KMS-11 (cell line): ENCODE measurements at regions not wholly inside any gene's neighbourhood (a gene's known extent, or its start where the extent isn't known, plus 50 kb on each side); places are given as distances from the start of the nearest gene placed in this dataset.

ENCODE experiments used
- H2AFZ ChIP-seq: fragments of 200-600 bp; sonication (generic); 2 replicates; pipeline ENCODE4 v1.6.1; 2016; ENCODE audit warnings: antibody characterized with exemption, mixed run types, low read depth
- H3K27ac ChIP-seq: fragments of 200-600 bp; sonication (generic); 2 replicates; pipeline ENCODE4 v1.6.1; 2016; ENCODE audit warnings: mild to moderate bottlenecking, mixed run types
- H3K27me3 ChIP-seq: fragments of 200-600 bp; sonication (generic); 2 replicates; pipeline ENCODE4 v1.6.1; 2017; ENCODE audit warnings: mild to moderate bottlenecking, low read depth, mixed run types, moderate library complexity; ENCODE audit not compliant: insufficient read depth
- H3K36me3 ChIP-seq: fragments of 200-600 bp; sonication (generic); 2 replicates; pipeline ENCODE4 v1.6.1; 2017; ENCODE audit warnings: mild to moderate bottlenecking, mixed run types; ENCODE audit not compliant: insufficient read depth
- H3K4me1 ChIP-seq: fragments of 200-600 bp; sonication (generic); 2 replicates; pipeline ENCODE4 v1.6.1; 2016; ENCODE audit warnings: mild to moderate bottlenecking, low read depth, mixed run types; ENCODE audit not compliant: poor library complexity, severe bottlenecking
- H3K4me2 ChIP-seq: fragments of 200-600 bp; sonication (generic); 2 replicates; pipeline ENCODE4 v1.7.0; 2016; ENCODE audit warnings: mild to moderate bottlenecking, mixed run types
- H3K4me3 ChIP-seq: fragments of 200-600 bp; sonication (generic); IDR thresholded peaks from 2 replicates; pipeline ENCODE4 v1.6.1; 2017; ENCODE audit warnings: low read depth, low read length, mixed read lengths; ENCODE audit not compliant: insufficient read depth
- H3K79me2 ChIP-seq: fragments of 200-600 bp; sonication (generic); 2 replicates; pipeline ENCODE4 v1.6.1; 2016; ENCODE audit warnings: low read depth, mixed run types; ENCODE audit not compliant: insufficient read depth
- H3K9ac ChIP-seq: fragments of 200-600 bp; sonication (generic); 2 replicates; pipeline ENCODE4 v1.6.1; 2016; ENCODE audit warnings: mild to moderate bottlenecking, mixed run types
- H4K20me1 ChIP-seq: fragments of 200-600 bp; sonication (generic); 2 replicates; pipeline ENCODE4 v1.6.1; 2016; ENCODE audit warnings: mild to moderate bottlenecking, mixed run types; ENCODE audit not compliant: insufficient read depth
- CTCF ChIP-seq: fragments of 200-600 bp; sonication (generic); conservative IDR thresholded peaks from 2 replicates; pipeline ENCODE4 v1.6.1; 2017; ENCODE audit warnings: low read depth, mild to moderate bottlenecking, antibody characterized with exemption, low read length, moderate library complexity, mixed read lengths

GRCh38 chr11:70689764-70690163 lies 291.4 kb downstream of the CTTN start:
- Histone ChIP-seq H4K20me1 (no peaks in the 10 kb centered on the region), H3K4me1 (no peaks in the 10 kb centered on the region), H3K4me3 (no peak overlapping the region), H3K27me3 (no peaks in the 10 kb centered on the region), H3K79me2 (no peaks in the 10 kb centered on the region), H3K4me2 (no peak overlapping the region), H2AFZ (no peak overlapping the region), H3K36me3 (no peaks in the 10 kb centered on the region), H3K27ac (no peak overlapping the region), H3K9ac (no peak overlapping the region)
- no peak for TF ChIP-seq CTCF

GRCh38 chr11:70692131-70692530 lies 293.8 kb downstream of the CTTN start:
- no peaks in the 10 kb centered on the region for H3K79me2 ChIP-seq
- H3K36me3 ChIP-seq, result no peaks in the 10 kb centered on the region
- H3K4me2 ChIP-seq, result no peak overlapping the region
- H3K9ac ChIP-seq, result no peak overlapping the region
- TF ChIP-seq CTCF, result no peak
- no peak overlapping the region for H3K27ac ChIP-seq
- no peaks in the 10 kb centered on the region for H3K27me3 ChIP-seq
- no peak overlapping the region for H2AFZ ChIP-seq
- H4K20me1 ChIP-seq, result no peaks in the 10 kb centered on the region
- H3K4me1 ChIP-seq, result no peaks in the 10 kb centered on the region
- H3K4me3 ChIP-seq, result no peak overlapping the region

- Histone ChIP-seq H3K4me2 (no peak overlapping the region), H3K9ac (no peak overlapping the region), H3K27ac (no peak overlapping the region), H3K27me3 (no peaks in the 10 kb centered on the region), H4K20me1 (no peaks in the 10 kb centered on the region), H3K4me1 (no peaks in the 10 kb centered on the region), H2AFZ (no peak overlapping the region), H3K79me2 (no peaks in the 10 kb centered on the region), H3K36me3 (no peaks in the 10 kb centered on the region), H3K4me3 (no peak overlapping the region)
- TF ChIP-seq CTCF, result no peak
These were observed 296.0 kb downstream of the CTTN start for GRCh38 chr11:70694371-70694770.

GRCh38 chr11:70695086-70695960 lies 297.0 kb downstream of the CTTN start:
- Histone ChIP-seq H2AFZ (no peak overlapping the region), H3K4me2 (no peak overlapping the region), H3K4me3 (no peak overlapping the region), H3K4me1 (no peaks in the 10 kb centered on the region), H3K36me3 (no peaks in the 10 kb centered on the region), H3K79me2 (no peaks in the 10 kb centered on the region), H4K20me1 (no peaks in the 10 kb centered on the region), H3K9ac (no peak overlapping the region), H3K27me3 (no peaks in the 10 kb centered on the region), H3K27ac (no peak overlapping the region)
- TF ChIP-seq CTCF, result no peak
